ENCODE measurements at regions not wholly inside any gene's neighbourhood (a gene's known extent, or its start where the extent isn't known, plus 50 kb on each side); places are given as distances from the start of the nearest gene placed in this dataset.

- H2AFZ ChIP-seq (ENCODE audit: control insufficient read depth, low read depth, low read length), result no peak overlapping the region
- no peaks in the 10 kb centered on the region for H4K20me1 ChIP-seq (ENCODE audit: control insufficient read depth, insufficient read depth)
- no peak overlapping the region for H3K4me2 ChIP-seq (ENCODE audit: control insufficient read depth, insufficient read depth)
- no peaks in the 10 kb centered on the region for H3K9me3 ChIP-seq (replicated peaks; ENCODE audit: control insufficient read depth, insufficient read depth, low read length)
- no peak overlapping the region for H3K4me3 ChIP-seq
- TF ChIP-seq NFYA (IDR thresholded peaks at IDR 0.05; ENCODE audit: borderline replicate concordance, low read depth, low read length) (no peak), CBX3 (IDR thresholded peaks at IDR 0.05; ENCODE audit: borderline replicate concordance, low read depth) (no peak), GATAD2B (conservative IDR thresholded peaks at IDR 0.05; ENCODE audit: low read depth) (no peak), ASH2L (IDR thresholded peaks at IDR 0.05; ENCODE audit: borderline replicate concordance, low read depth) (no peak), TCF7 (IDR thresholded peaks at IDR 0.05; ENCODE audit: borderline replicate concordance) (no peak), EZH2 (IDR thresholded peaks at IDR 0.05; ENCODE audit: borderline replicate concordance, control insufficient read depth, low read depth, low read length) (no peak), CBFB (IDR thresholded peaks at IDR 0.05; ENCODE audit: low read depth) (no peak), POLR2A (IDR thresholded peaks at IDR 0.05; ENCODE audit: low read depth, low read length) (no peak), PRDM15 (CRISPR knock-in tag; IDR thresholded peaks at IDR 0.05) (no peak), SREBF1 (IDR thresholded peaks at IDR 0.05; ENCODE audit: low read length) (no peak), CTCF (IDR thresholded peaks at IDR 0.05 in 2 of 3, conservative IDR thresholded peaks at IDR 0.05 in 1 of 3; ENCODE audit: control insufficient read depth in 2 of 3, extremely low read depth in 1 of 3, insufficient read depth in 1 of 3, low read depth in 3 of 3, low read length in 3 of 3) (no peak), RBBP5 (conservative IDR thresholded peaks at IDR 0.05) (no peak), NBN (IDR thresholded peaks at IDR 0.05) (no peak)
- CTCF ChIA-PET, result no interaction called here
- ATAC-seq, result no peak
- in situ Hi-C loops (cut with MboI), result no loop called here
- no peaks in the 10 kb centered on the region; a peak in 1 of 4 replicates for H3K27me3 ChIP-seq (replicated peaks in 1 of 2; ENCODE audit: control insufficient read depth in 2 of 2, insufficient read depth in 2 of 2, low read length in 1 of 2)
- intact Hi-C loops (cut with micrococcal nuclease; ENCODE audit: unreplicated experiment), result no loop called here
- 46% methylated on average over 2 of the region's 3 CpGs for WGBS (ENCODE audit: insufficient coverage, insufficient replicate concordance, low lambda C conversion rate, missing lambda C conversion rate)
- FAIRE-seq, result no peak
- SMC1A ChIA-PET (ENCODE audit: uncharacterized antibody, unreplicated experiment), result interaction anchor here (1.2 kb wide), 1 partner anchor 29 kb away, joined by 3 read pairs; no protein-coding TSS in a partner anchor
- no TSS peak for BruUV-seq (replicated peaks)
- RAD21 ChIA-PET (ENCODE audit: unreplicated experiment), result no interaction called here
- no peaks in the 10 kb centered on the region for H3K79me2 ChIP-seq (ENCODE audit: control insufficient read depth, insufficient read depth, low read length)
- no peaks in the 10 kb centered on the region for H3K36me3 ChIP-seq (ENCODE audit: control insufficient read depth in 2 of 2, insufficient read depth in 2 of 2, low read length in 1 of 2)
- H3K4me1 ChIP-seq (ENCODE audit: control insufficient read depth, insufficient read depth, low read length), result no peaks in the 10 kb centered on the region
- DNase-seq (ENCODE audit: low read depth, low spot score), result no peak
- POLR2A ChIA-PET, result no interaction called here
- no peak overlapping the region for H3K9ac ChIP-seq (ENCODE audit: control insufficient read depth, insufficient read depth, low read length)
- no peak overlapping the region for H3K27ac ChIP-seq (ENCODE audit: control insufficient read depth, insufficient read depth)
Measured at GRCh38 chr4:71211748-71212147, 127.1 kb upstream of the SLC4A4 start.
